ENCODE measurements at regions not wholly inside any gene's neighbourhood (a gene's known extent, or its start where the extent isn't known, plus 50 kb on each side); places are given as distances from the start of the nearest gene placed in this dataset.

GRCh38 chr5:176154821-176155220 is 83.4 kb upstream of the SIMC1 start:
- TF ChIP-seq CTCF (IDR thresholded peaks at IDR 0.05) (no peak), POLR2A (IDR thresholded peaks at IDR 0.05) (no peak), EP300 (IDR thresholded peaks at IDR 0.05) (no peak)

Measured in gastroesophageal sphincter (tissue), 3 donors.